NT2/D1 (cell line): ENCODE measurements at regions not wholly inside any gene's neighbourhood (a gene's known extent, or its start where the extent isn't known, plus 50 kb on each side); places are given as distances from the start of the nearest gene placed in this dataset.

Source experiments
- SUZ12 ChIP-seq: IDR thresholded peaks from 2 replicates; pipeline ENCODE4 v1.6.1; 2011; ENCODE audit not compliant: insufficient read length, insufficient read depth; ENCODE audit errors: extremely low read depth
- YY1 ChIP-seq: IDR thresholded peaks from 2 replicates; pipeline ENCODE4 v1.6.1; 2011; ENCODE audit not compliant: insufficient read length, insufficient read depth
- ZNF274 ChIP-seq: IDR thresholded peaks from 2 replicates; pipeline ENCODE4 v1.6.1; 2011; ENCODE audit warnings: mild to moderate bottlenecking, low read depth, low read length

DNA sequence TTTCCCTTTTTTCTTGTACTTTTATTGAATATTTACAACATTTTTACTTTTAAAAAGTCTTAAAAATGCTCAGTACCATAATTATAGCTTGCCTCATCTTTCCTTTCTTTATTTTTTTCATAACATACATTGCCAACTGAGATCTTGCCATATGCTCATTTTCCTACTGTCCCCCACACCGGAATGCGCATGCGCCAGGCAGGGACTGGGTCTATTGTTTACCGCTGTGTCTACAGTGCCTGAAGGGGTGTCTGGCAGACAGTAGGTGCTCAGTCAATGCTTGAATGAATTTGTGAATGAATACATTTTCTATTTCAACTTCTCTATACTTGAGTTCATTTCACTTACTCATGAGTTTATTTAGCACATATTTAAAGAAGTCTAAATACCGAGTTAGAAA, 158.0 kb downstream of the CYP26B1 start:
- TF ChIP-seq YY1: no peak
- no peak for TF ChIP-seq ZNF274
- no peak for TF ChIP-seq SUZ12
